Stimulated activated CD8-positive, alpha-beta memory T cell treated with anti-CD3 and anti-CD28 coated beads, Interleukin-15, amount 100 ng/mL, for 48 hours (primary cell): ENCODE measurements at regions not wholly inside any gene's neighbourhood (a gene's known extent, or its start where the extent isn't known, plus 50 kb on each side); places are given as distances from the start of the nearest gene placed in this dataset.
"Not testable (repeated sequence)": the region's sequence is repeated elsewhere in the genome, so short reads cannot be mapped to it uniquely, and the experiment has no call there.

Source experiments
- DNase-seq, 2 donors: peaks; one replicate each; pipeline ENCODE4 v3.0.0-alpha.2; 2020; ENCODE audit warnings: low read depth in 2 of 2

DNA sequence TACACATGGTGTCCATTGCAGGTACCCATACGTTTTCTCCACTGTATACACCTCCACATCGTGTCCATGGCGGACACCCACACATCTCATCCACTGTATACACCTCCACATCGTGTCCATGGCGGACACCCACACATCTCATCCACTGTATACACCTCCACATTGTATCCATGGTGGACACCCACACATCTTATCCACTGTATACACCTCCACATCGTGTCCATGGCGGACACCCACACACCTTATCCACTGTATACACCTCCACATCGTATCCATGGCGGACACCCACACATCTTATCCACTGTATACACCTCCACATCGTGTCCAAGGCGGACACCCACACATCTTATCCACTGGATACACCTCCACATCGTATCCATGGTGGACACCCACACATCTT is 50.4 kb upstream of the TTC34 start:
- not testable (repeated sequence) for DNase-seq

- no peak for DNase-seq
These were observed 52.2 kb upstream of the TTC34 start for GRCh38 chr1:2853711-2854110.

DNA sequence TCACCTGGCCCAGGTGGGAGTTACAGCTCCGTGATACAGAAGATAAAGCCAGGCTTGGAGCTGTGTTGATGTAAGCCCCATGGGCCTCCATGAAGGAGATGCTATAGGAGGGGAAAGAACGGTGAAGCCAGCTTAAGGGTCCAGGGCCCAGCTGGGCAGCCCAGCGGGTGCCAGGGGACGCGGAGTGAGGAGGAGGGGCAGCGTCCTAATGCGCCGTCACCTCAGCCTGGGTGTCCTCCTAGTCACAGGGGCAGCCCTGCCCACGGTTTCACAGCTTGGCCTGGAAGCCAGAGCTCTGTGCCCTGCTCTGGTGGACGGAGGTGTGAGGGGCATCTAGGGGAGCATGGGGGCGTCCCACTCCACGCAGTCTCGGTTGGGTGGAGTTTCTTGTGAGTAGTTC is 52.7 kb upstream of the TTC34 start:
- no peak for DNase-seq

DNA sequence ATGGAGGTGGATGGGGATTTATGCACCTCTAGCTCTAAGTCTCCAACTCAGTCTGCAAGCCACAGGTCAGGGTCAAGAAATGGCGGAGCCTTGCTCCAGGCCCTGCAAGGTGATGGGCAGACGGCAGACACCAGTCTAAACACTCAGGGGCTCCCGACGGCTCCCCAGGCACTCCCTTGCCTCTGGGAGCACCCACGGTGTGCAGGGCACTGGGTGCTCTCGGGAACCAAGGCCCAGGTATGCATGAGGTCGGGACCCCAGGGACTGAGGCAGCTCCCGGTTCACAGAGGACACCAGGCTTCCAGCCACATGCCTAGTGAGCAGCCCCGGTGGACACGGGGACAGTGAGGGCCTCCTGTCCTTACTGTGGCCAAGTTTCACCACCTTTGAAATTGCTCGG is 53.1 kb upstream of the TTC34 start:
- DNase-seq: no peak

GRCh38 chr1:2855206-2856065 is 53.9 kb upstream of the TTC34 start:
- no peak for DNase-seq

DNA sequence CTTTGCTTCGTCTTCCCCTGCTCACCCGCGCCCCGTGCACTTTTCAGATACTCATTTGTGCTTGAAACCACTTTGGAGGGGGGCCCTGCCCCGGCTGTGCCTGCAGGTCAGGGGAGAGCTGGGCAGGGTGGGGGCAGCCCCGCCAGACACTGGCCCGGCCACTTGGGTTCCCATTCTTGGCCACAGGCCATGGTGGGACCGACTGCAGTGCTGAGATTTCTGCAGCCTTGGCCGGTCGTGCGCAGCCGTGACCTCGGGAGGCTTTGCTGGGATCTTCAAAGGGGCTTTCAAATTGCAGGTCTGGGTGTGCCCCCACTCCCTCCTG is 54.5 kb upstream of the TTC34 start:
- DNase-seq: no peak

- DNase-seq: no peak
These were observed 55.3 kb upstream of the TTC34 start for GRCh38 chr1:2856676-2857375.

DNA sequence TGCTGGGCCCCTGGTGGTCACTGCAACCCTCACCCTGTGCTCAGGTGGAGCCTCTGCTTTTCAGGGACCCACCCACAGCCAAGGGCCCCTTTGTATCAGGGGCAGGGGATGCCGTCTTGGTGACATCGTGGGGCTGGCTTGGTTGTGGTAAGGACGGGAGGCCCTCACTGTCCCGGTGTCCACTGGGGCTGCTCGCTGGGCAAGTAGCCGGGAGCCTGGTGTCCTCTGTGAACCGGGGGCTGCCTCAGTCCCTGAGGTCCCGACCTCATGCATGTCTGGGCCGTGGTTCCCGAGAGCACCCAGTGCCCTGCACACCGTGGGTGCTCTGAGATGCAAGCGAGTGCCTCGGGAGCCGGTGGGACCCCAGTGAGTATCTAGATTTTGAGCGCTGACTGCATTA is 56.0 kb upstream of the TTC34 start:
- DNase-seq: no peak

- DNase-seq: no peak
These were observed 57.2 kb upstream of the TTC34 start for GRCh38 chr1:2858676-2859075.

DNA sequence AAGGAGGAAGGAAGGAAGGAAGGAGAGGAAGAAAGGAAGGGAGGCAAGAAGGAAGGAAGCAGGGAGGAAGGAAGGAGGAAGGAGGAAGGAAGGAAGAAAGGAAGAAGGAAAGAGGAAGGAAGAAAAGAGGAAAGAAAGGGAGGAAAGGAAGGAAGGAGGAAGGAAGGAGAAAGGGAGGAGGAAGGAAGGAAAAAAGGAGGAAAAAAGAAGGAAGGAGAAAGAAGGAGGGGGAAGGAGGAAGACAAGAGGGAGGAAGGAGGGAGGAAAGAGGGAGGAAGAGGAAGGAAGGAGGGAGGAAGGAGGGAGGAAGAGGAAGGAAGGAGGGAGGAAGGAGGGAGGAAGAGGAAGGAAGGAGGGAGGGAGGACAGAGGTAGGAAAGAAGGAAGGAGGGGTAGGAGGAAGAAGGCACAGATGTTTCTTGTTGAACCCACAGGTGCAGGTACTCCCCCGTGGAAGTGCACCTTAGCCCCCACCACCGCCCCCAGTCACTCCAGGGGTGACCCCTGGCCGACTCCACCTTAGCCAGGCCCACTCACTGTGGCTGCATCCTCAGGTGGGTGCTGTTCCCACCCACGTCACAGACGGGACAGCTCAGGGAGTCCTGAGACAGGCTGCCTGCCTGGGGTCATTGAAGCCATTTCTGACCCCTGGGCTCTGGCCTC is 57.9 kb upstream of the TTC34 start:
- no peak for DNase-seq

DNA sequence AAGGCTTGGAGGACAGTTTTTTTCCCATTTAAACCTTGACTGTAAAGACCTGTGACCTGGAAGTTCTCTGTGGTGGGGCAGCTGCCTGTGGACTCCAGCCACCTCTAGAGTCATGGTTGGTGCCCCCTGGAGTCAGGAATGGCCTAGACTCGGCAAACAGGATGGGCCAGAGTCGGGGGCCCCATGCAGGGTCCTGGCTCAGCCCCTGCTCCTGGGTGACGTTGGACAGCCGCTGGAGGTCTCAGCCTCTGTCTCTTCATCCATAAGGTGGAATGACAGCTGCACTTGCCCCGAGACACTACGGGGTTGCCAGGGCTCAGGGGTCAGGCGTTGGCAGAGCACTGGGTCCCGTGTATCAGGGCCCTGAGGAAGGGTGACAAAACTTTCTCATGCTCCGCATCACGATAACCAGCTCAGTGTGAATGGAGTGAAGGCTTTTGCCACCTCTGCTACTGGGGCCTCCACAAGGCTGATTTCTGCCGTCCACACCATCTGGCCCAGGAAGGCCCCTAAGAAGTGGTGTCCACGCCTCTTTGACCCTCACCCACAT is 58.5 kb upstream of the TTC34 start:
- DNase-seq: no peak

- DNase-seq: no peak
These were observed 59.1 kb upstream of the TTC34 start for GRCh38 chr1:2860476-2861142.

GRCh38 chr1:2861143-2861987 is 59.9 kb upstream of the TTC34 start:
- no peak for DNase-seq

- no peak for DNase-seq
These were observed 60.7 kb upstream of the TTC34 start for GRCh38 chr1:2861988-2862813.

DNA sequence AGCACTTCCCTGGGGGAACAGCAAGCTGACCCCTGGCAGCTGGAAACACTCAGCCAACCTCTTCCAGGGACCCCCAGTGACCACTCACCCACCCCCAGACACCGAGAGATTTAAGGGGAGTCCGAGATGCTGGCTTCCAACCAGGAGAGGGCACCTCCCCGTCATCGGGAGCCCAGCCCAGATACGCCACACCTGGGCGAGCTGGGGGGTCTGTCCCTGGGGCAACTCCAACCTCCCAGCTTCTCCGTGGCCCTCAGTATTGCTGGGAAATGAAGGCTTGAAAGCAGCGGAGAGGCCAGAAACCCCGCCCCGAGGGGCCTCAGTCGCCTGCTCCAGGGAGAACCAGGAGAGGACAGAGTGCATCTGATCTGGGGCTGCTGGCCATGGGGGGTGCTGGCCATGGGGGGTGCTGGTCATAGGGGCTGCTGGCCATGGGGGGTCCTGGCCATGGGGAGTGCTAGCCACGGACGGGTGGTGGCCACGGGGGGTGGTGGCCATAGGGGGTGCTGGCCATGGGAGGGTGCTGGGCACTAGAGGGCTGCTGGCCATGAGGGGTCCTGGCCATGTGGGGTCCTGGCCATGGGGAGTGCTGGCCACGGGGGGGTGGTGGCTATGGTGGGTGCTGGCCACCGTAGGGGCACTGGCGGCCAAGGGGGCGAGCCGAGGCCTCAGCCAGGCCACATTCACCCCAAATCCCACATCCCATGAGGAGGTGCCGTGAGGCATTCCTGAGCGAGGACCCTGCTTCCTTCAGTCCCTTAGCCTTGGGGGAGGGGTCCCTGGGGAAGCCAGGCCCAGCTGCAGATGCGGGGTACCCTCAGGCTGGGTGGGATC is 61.5 kb upstream of the TTC34 start:
- no peak for DNase-seq

GRCh38 chr1:2863648-2863963 is 62.1 kb upstream of the TTC34 start:
- DNase-seq: no peak

- no peak for DNase-seq
These were observed 62.9 kb upstream of the TTC34 start for GRCh38 chr1:2864203-2864905.

DNA sequence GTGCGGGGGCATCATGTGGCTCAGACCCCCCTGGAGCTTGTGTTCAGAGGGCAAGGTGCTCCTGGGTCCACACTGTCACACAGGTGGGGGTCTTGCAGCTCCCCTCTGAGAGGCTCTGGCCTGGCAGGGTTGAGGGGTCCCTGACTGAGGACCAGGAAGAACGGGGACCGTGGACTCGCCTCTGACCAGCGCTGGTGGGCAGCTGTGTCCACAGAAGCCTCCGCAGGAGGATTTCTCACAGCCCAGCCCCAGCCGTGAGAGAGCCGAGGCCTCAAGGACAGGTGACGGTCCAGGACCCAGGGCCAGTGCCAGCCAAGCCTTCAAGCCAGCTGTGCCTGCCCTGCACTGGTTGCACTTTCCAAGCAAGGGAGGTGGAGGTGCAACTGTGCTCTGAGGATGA is 63.5 kb upstream of the TTC34 start:
- no peak for DNase-seq
